HEK293T (cell line): ENCODE measurements at regions not wholly inside any gene's neighbourhood (a gene's known extent, or its start where the extent isn't known, plus 50 kb on each side); places are given as distances from the start of the nearest gene placed in this dataset.

ENCODE experiments used
- BHLHE40 ChIP-seq: fragments of 450-650 bp; IDR thresholded peaks from 2 replicates; pipeline ENCODE4 v1.6.1; 2016; ENCODE audit warnings: mild to moderate bottlenecking, moderate library complexity, borderline replicate concordance
- ELF4 ChIP-seq: fragments of 450-650 bp; IDR thresholded peaks from 2 replicates; pipeline ENCODE4 v1.6.1; 2017; ENCODE audit warnings: antibody characterized with exemption
- FOXA1 ChIP-seq: fragments of 450-650 bp; IDR thresholded peaks from 2 replicates; pipeline ENCODE4 v1.6.1; 2016; ENCODE audit warnings: mild to moderate bottlenecking
- FOXK2 ChIP-seq: fragments of 450-650 bp; IDR thresholded peaks from 2 replicates; pipeline ENCODE4 v1.6.1; 2016; ENCODE audit warnings: mild to moderate bottlenecking
- FOXM1 ChIP-seq: fragments of 450-650 bp; IDR thresholded peaks from 2 replicates; pipeline ENCODE4 v1.6.1; 2017; ENCODE audit warnings: mild to moderate bottlenecking, borderline replicate concordance
- HDGF ChIP-seq: fragments of 450-650 bp; IDR thresholded peaks from 2 replicates; pipeline ENCODE4 v1.6.1; 2017; ENCODE audit warnings: antibody characterized with exemption, borderline replicate concordance
- NFRKB ChIP-seq: fragments of 450-650 bp; IDR thresholded peaks from 2 replicates; pipeline ENCODE4 v1.6.1; 2016; ENCODE audit warnings: mild to moderate bottlenecking, moderate library complexity
- PKNOX1 ChIP-seq: fragments of 450-650 bp; IDR thresholded peaks from 2 replicates; pipeline ENCODE4 v1.6.1; 2016
- SP1 ChIP-seq: fragments of 450-650 bp; IDR thresholded peaks from 2 replicates; pipeline ENCODE4 v1.6.1; 2017
- SUZ12 ChIP-seq: fragments of 450-650 bp; IDR thresholded peaks from 2 replicates; pipeline ENCODE4 v1.6.1; 2016; ENCODE audit warnings: mild to moderate bottlenecking
- TARDBP ChIP-seq: fragments of 450-650 bp; IDR thresholded peaks from 2 replicates; pipeline ENCODE4 v1.6.1; 2016

- TF ChIP-seq TARDBP, result no peak
- TF ChIP-seq FOXK2, result no peak
- TF ChIP-seq NFRKB, result no peak
- TF ChIP-seq HDGF, result no peak
- no peak for TF ChIP-seq ELF4
- no peak for TF ChIP-seq SUZ12
- no peak for TF ChIP-seq PKNOX1
- no peak for TF ChIP-seq SP1
- TF ChIP-seq FOXA1, result no peak
- no peak for TF ChIP-seq BHLHE40
- no peak for TF ChIP-seq FOXM1
Measured at GRCh38 chr6:40720375-40720748, 133.2 kb upstream of the LRFN2 start.
